H1 (cell line): ENCODE measurements at regions not wholly inside any gene's neighbourhood (a gene's known extent, or its start where the extent isn't known, plus 50 kb on each side); places are given as distances from the start of the nearest gene placed in this dataset.

Experiments
- CTCF ChIA-PET: fragments of 300-600 bp; sonication (Branson Sonifier 250); formaldehyde crosslinking; loops from one replicate; lab custom pipeline; 2021; ENCODE audit not compliant: partially characterized antibody; lab: Charles Lee
- POLR2A ChIA-PET: fragments of 300-600 bp; sonication (Branson Sonifier 250); formaldehyde crosslinking; loops from one replicate; lab custom pipeline; 2021; ENCODE audit warnings: inconsistent platforms; ENCODE audit not compliant: partially characterized antibody; lab: Charles Lee
- DNase-seq, 2 experiments: peaks; one replicate each; pipeline versions ENCODE4 v3.0.0 to v3.0.0-alpha.2; 2010 to 2022; ENCODE audit warnings: low spot score in 2 of 2, low read depth in 1 of 2, mixed read lengths in 1 of 2
- FAIRE-seq: peaks from 2 replicates; lab custom pipeline; 2011; peaks lifted over from hg19 to GRCh38; lab: Jason Lieb, UNC
- H2AFZ ChIP-seq: 2 replicates; pipeline ENCODE4 v1.8.1; 2012; ENCODE audit warnings: low read length, inconsistent platforms
- H2AK5ac ChIP-seq: 2 replicates; pipeline ENCODE4 v1.6.1; 2013; ENCODE audit warnings: low read depth, low read length
- H2BK120ac ChIP-seq: replicated peaks from 2 replicates; pipeline ENCODE3; 2013; ENCODE audit warnings: low read depth, low read length, inconsistent platforms
- H2BK12ac ChIP-seq: 2 replicates; pipeline ENCODE4 v1.6.1; 2013; ENCODE audit warnings: low read depth, low read length
- H2BK15ac ChIP-seq: 2 replicates; pipeline ENCODE4 v1.6.1; 2013; ENCODE audit warnings: low read length
- H2BK20ac ChIP-seq: 2 replicates; pipeline ENCODE4 v1.6.1; 2013; ENCODE audit warnings: low read length
- H2BK5ac ChIP-seq: 2 replicates; pipeline ENCODE4 v1.6.1; 2013; ENCODE audit warnings: low read depth, low read length
- H3K14ac ChIP-seq: 2 replicates; pipeline ENCODE4 v1.6.1; 2013; ENCODE audit warnings: inconsistent platforms; ENCODE audit not compliant: insufficient read length
- H3K18ac ChIP-seq: 2 replicates; pipeline ENCODE4 v1.6.1; 2013; ENCODE audit warnings: low read length; ENCODE audit errors: extremely low read depth
- H3K23ac ChIP-seq: 2 replicates; pipeline ENCODE4 v1.6.1; 2013; ENCODE audit warnings: inconsistent platforms; ENCODE audit not compliant: insufficient read length
- H3K23me2 ChIP-seq: 2 replicates; pipeline ENCODE4 v1.6.1; 2013; ENCODE audit warnings: low read depth, low read length
- H3K27ac ChIP-seq: 2 replicates; pipeline ENCODE4 v1.6.1; 2011; ENCODE audit warnings: low read depth, low read length, inconsistent platforms
- H3K27me3 ChIP-seq, 4 experiments: replicated peaks in 1 of 4; 1 replicate in 1 of 4; 2 replicates in 3 of 4; pipeline versions ENCODE4 v1.6.1 to v1.8.1; 2011 to 2013; ENCODE audit warnings: low read length in 3 of 4, mild to moderate bottlenecking in 3 of 4, inconsistent platforms in 2 of 4, mixed read lengths in 2 of 4, moderate library complexity in 1 of 4; ENCODE audit not compliant: control insufficient read depth in 3 of 4, insufficient read depth in 3 of 4; ENCODE audit errors: extremely low read depth in 1 of 4
- H3K36me3 ChIP-seq, 4 experiments: 2 replicates each; pipeline versions ENCODE4 v1.6.1 to v1.8.1; 2011 to 2013; ENCODE audit warnings: mild to moderate bottlenecking in 4 of 4, low read length in 3 of 4, moderate library complexity in 2 of 4, control low read depth in 1 of 4, inconsistent platforms in 1 of 4; ENCODE audit not compliant: insufficient read depth in 4 of 4, control insufficient read depth in 2 of 4
- H3K4ac ChIP-seq: replicated peaks from 2 replicates; pipeline ENCODE3; 2013; ENCODE audit warnings: low read length, low read depth, mixed read lengths, inconsistent platforms; ENCODE audit not compliant: insufficient read length
- H3K4me1 ChIP-seq, 4 experiments: replicated peaks in 1 of 4; 1 replicate in 1 of 4; 2 replicates in 3 of 4; pipeline versions ENCODE4 v1.6.1 to v1.8.1; 2011 to 2013; ENCODE audit warnings: low read length in 3 of 4, inconsistent platforms in 2 of 4, mixed read lengths in 1 of 4; ENCODE audit not compliant: insufficient read depth in 4 of 4, control insufficient read depth in 3 of 4
- H3K4me2 ChIP-seq, 2 experiments: 2 replicates each; pipeline versions ENCODE4 v1.6.1 to v1.8.1; 2011 to 2013; ENCODE audit warnings: low read depth in 2 of 2, low read length in 2 of 2, control low read depth in 1 of 2, inconsistent platforms in 1 of 2, mild to moderate bottlenecking in 1 of 2; ENCODE audit not compliant: insufficient read depth in 1 of 2
- H3K4me3 ChIP-seq, 4 experiments: fragments of 200-600, 300-600 bp in 1 of 4; sonication (generic), shearing (Covaris generic), sonication (Bioruptor Twin) in 1 of 4; 2 replicates each; pipeline versions ENCODE4 v1.5.1 to v1.8.1; 2011 to 2016; ENCODE audit warnings: low read length in 4 of 4, low read depth in 3 of 4, control low read depth in 2 of 4, inconsistent platforms in 2 of 4, mild to moderate bottlenecking in 2 of 4, mixed read lengths in 1 of 4, moderate library complexity in 1 of 4; ENCODE audit not compliant: insufficient read depth in 2 of 4; ENCODE audit errors: extremely low read depth in 1 of 4
- H3K56ac ChIP-seq: replicated peaks from 2 replicates; pipeline ENCODE3; 2013; ENCODE audit warnings: low read depth, mild to moderate bottlenecking, mixed read lengths, low read length, inconsistent platforms; ENCODE audit not compliant: insufficient read length
- H3K79me1 ChIP-seq: 2 replicates; pipeline ENCODE4 v1.6.1; 2013; ENCODE audit warnings: low read depth, low read length, control low read depth
- H3K79me2 ChIP-seq, 2 experiments: 2 replicates each; pipeline versions ENCODE4 v1.6.1 to v1.8.1; 2012 to 2013; ENCODE audit warnings: low read length in 2 of 2, mild to moderate bottlenecking in 2 of 2, inconsistent platforms in 1 of 2; ENCODE audit not compliant: insufficient read depth in 2 of 2, control insufficient read depth in 1 of 2
- H3K9ac ChIP-seq, 4 experiments: replicated peaks in 1 of 4; 1 replicate in 1 of 4; 2 replicates in 3 of 4; pipeline versions ENCODE4 v1.6.1 to v1.8.1; 2011 to 2013; ENCODE audit warnings: low read depth in 3 of 4, low read length in 3 of 4, control low read depth in 2 of 4, mild to moderate bottlenecking in 2 of 4, moderate library complexity in 2 of 4, inconsistent platforms in 1 of 4; ENCODE audit errors: extremely low read depth in 1 of 4
- H3K9me3 ChIP-seq, 2 experiments: 2 replicates each; pipeline versions ENCODE4 v1.6.1 to v1.8.1; 2012 to 2013; ENCODE audit warnings: mild to moderate bottlenecking in 2 of 2, moderate library complexity in 2 of 2, control low read depth in 1 of 2, inconsistent platforms in 1 of 2, low read depth in 1 of 2, low read length in 1 of 2, mixed read lengths in 1 of 2; ENCODE audit not compliant: insufficient read depth in 2 of 2
- H4K20me1 ChIP-seq, 2 experiments: replicated peaks in 1 of 2; 2 replicates each; pipeline versions ENCODE3 to v1.8.1; 2011 to 2013; ENCODE audit warnings: inconsistent platforms in 2 of 2, low read length in 2 of 2, mild to moderate bottlenecking in 1 of 2; ENCODE audit not compliant: insufficient read depth in 2 of 2, control insufficient read depth in 1 of 2
- H4K5ac ChIP-seq: 2 replicates; pipeline ENCODE4 v1.6.1; 2013; ENCODE audit warnings: low read length, low read depth, mixed read lengths, inconsistent platforms; ENCODE audit not compliant: insufficient read length
- H4K8ac ChIP-seq: 2 replicates; pipeline ENCODE4 v1.8.0; 2013; ENCODE audit warnings: mild to moderate bottlenecking, moderate library complexity, low read length, inconsistent platforms; ENCODE audit not compliant: insufficient read depth; ENCODE audit errors: extremely low read depth
- H4K91ac ChIP-seq: replicated peaks from 2 replicates; pipeline ENCODE3; 2013; ENCODE audit warnings: low read length, mixed read lengths, inconsistent platforms; ENCODE audit not compliant: insufficient read length
- EP300 ChIP-seq, 2 experiments: IDR thresholded peaks; 1 replicate in 1 of 2; 2 replicates in 1 of 2; pipeline ENCODE4 v1.6.1; 2011 to 2012; ENCODE audit warnings: low read depth in 2 of 2, low read length in 2 of 2, mild to moderate bottlenecking in 2 of 2, borderline replicate concordance in 1 of 2, inconsistent platforms in 1 of 2, moderate library complexity in 1 of 2
- JUND ChIP-seq: IDR thresholded peaks from 2 replicates; pipeline ENCODE4 v1.6.1; 2011; ENCODE audit warnings: mild to moderate bottlenecking, improper control_type of control experiment, low read length
- MAFK ChIP-seq: IDR thresholded peaks from 2 replicates; pipeline ENCODE4 v1.6.1; 2012; ENCODE audit warnings: low read depth, mild to moderate bottlenecking, improper control_type of control experiment, low read length
- NANOG ChIP-seq: IDR thresholded peaks from 2 replicates; pipeline ENCODE4 v1.6.1; 2011; ENCODE audit warnings: low read length, low read depth, mild to moderate bottlenecking, inconsistent platforms; ENCODE audit not compliant: insufficient read depth, poor library complexity, severe bottlenecking
- SIX5 ChIP-seq: IDR thresholded peaks from 2 replicates; pipeline ENCODE4 v1.6.1; 2011; ENCODE audit warnings: mild to moderate bottlenecking, low read depth, low read length
- SRF ChIP-seq: IDR thresholded peaks from 2 replicates; pipeline ENCODE4 v1.6.1; 2011; ENCODE audit warnings: mild to moderate bottlenecking, low read depth, low read length, moderate library complexity
- WGBS, 2 experiments: shearing (Covaris generic) in 1 of 2; methylation state at CpG; one replicate each; pipeline versions ENCODE4 v1.1.6 to v1.1.7; 2013 to 2015; ENCODE audit warnings: low lambda C conversion rate in 2 of 2, mixed read lengths in 2 of 2, inconsistent platforms in 1 of 2, low coverage in 1 of 2, missing lambda C conversion rate in 1 of 2; ENCODE audit not compliant: insufficient replicate concordance in 2 of 2, insufficient coverage in 1 of 2, insufficient read length in 1 of 2; ENCODE audit errors: extremely low coverage in 1 of 2, missing lambda C conversion rate in 1 of 2; 5-methylcytosine and 5-hydroxymethylcytosine counted together

GRCh38 chr18:61657066-61657732, 235.6 kb downstream of the RNF152 start:
- no peaks in the 10 kb centered on the region for H3K36me3 ChIP-seq
- no peak overlapping the region for H2BK12ac ChIP-seq
- ChIA-PET POLR2A (no interaction called here), CTCF (no interaction called here)
- H3K79me1 ChIP-seq = no peaks in the 10 kb centered on the region
- H2BK120ac ChIP-seq = no peak overlapping the region
- WGBS, 2 experiments = 91% methylated on average over 3 of the region's 3 CpGs; no CpG with 5 or more reads in 1 of the 2 experiments
- no peak overlapping the region for H2BK15ac ChIP-seq
- no peaks in the 10 kb centered on the region; the same call in 1 of the 2 replicates for H3K23me2 ChIP-seq
- H4K20me1 ChIP-seq = no peaks in the 10 kb centered on the region
- no peak overlapping the region for H3K4ac ChIP-seq
- FAIRE-seq = no peak
- H4K5ac ChIP-seq = no peak overlapping the region
- H3K79me2 ChIP-seq = no peaks in the 10 kb centered on the region
- no peak overlapping the region for H3K9ac ChIP-seq
- H2AFZ ChIP-seq = no peak overlapping the region
- H3K27ac ChIP-seq = no peak overlapping the region
- H4K8ac ChIP-seq = no peak overlapping the region
- peaks cover 0 to 5% (median under 1%) of the 10 kb centered on the region in 4 experiments; a peak in 3 of 7 replicates for H3K4me1 ChIP-seq
- no peak overlapping the region for H2AK5ac ChIP-seq
- TF ChIP-seq NANOG (no peak), MAFK (no peak), SRF (no peak), EP300 (IDR thresholded peaks at IDR 0.05; ENCODE audit: borderline replicate concordance in 1 of 2, low read depth in 2 of 2, low read length in 2 of 2) (no peak), JUND (no peak), SIX5 (no peak)
- H2BK20ac ChIP-seq = no peak overlapping the region
- H3K56ac ChIP-seq = no peak overlapping the region
- no peak overlapping the region for H3K14ac ChIP-seq
- no peak overlapping the region for H3K18ac ChIP-seq
- H3K4me3 ChIP-seq = no peak overlapping the region
- H4K91ac ChIP-seq = no peak overlapping the region
- DNase-seq = no peak
- no peak overlapping the region for H3K23ac ChIP-seq
- no peak overlapping the region for H3K4me2 ChIP-seq
- H2BK5ac ChIP-seq = no peak overlapping the region
- H3K9me3 ChIP-seq = peaks cover 3% of the 10 kb centered on the region in 2 experiments; a peak in 2 of 4 replicates
- no peaks in the 10 kb centered on the region; a peak in 1 of 7 replicates for H3K27me3 ChIP-seq
